SK-N-MC (cell line): ENCODE measurements at regions not wholly inside any gene's neighbourhood (a gene's known extent, or its start where the extent isn't known, plus 50 kb on each side); places are given as distances from the start of the nearest gene placed in this dataset.
"Not testable (repeated sequence)": the region's sequence is repeated elsewhere in the genome, so short reads cannot be mapped to it uniquely, and the experiment has no call there.

Experiments
- DNase-seq: peaks from one replicate; pipeline ENCODE4 v3.0.0-alpha.2; 2011; ENCODE audit warnings: low read depth, low spot score
- H3K27ac ChIP-seq: fragments of 200-600 bp; sonication (generic); 2 replicates; pipeline ENCODE4 v1.5.1; 2016; ENCODE audit warnings: mixed run types
- H3K36me3 ChIP-seq: fragments of 200-600 bp; sonication (generic); 2 replicates; pipeline ENCODE4 v1.6.1; 2017; ENCODE audit warnings: antibody characterized with exemption, low read length, mixed read lengths; ENCODE audit not compliant: insufficient read depth
- H3K4me3 ChIP-seq: fragments of 200-600 bp; sonication (generic); 2 replicates; pipeline ENCODE4 v1.5.1; 2016
- H3K9ac ChIP-seq: fragments of 200-600 bp; sonication (generic); 2 replicates; pipeline ENCODE4 v1.8.0; 2017; ENCODE audit warnings: mixed run types, mixed read lengths; ENCODE audit not compliant: insufficient read length
- H3K9me3 ChIP-seq: fragments of 200-600 bp; sonication (generic); 2 replicates; pipeline ENCODE4 v1.6.1; 2017; ENCODE audit warnings: low read depth, mild to moderate bottlenecking, antibody characterized with exemption, low read length, moderate library complexity, mixed read lengths
- EZH2 ChIP-seq: fragments of 200-600 bp; sonication (generic); IDR thresholded peaks from one replicate; pipeline ENCODE4 v1.6.1; 2017; ENCODE audit warnings: antibody characterized with exemption
- FOXP2 ChIP-seq: optimal IDR thresholded peaks from 2 replicates; pipeline ENCODE3; 2011; ENCODE audit warnings: mild to moderate bottlenecking, moderate library complexity; ENCODE audit not compliant: insufficient read depth; ENCODE audit errors: extremely low read length, control extremely low read depth
- POLR2AphosphoS5 ChIP-seq: IDR thresholded peaks from 2 replicates; pipeline ENCODE4 v1.6.1; 2012; ENCODE audit warnings: mild to moderate bottlenecking, low read depth, low read length, borderline replicate concordance

DNA sequence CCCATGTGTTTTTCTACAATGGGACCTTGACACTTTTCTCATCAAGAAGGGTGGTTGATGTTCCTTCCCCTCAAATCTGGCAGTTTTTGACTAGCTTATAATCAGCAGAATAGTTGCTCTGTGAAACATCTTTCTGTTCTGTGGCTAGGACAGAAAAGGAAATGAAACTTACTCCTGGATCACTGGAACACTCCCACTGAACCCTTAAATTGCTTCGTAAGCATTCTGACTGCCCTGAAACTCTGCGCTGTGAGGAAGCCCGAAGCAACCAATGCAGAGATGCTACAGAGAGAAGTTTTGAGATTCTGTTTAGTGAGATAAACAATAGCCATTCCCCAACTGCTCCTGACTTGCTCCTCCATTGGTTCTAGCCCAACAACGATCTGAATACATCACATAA, 602.2 kb downstream of the CENPC start:
- no peak overlapping the region for H3K27ac ChIP-seq
- DNase-seq: no peak
- H3K4me3 ChIP-seq: no peak overlapping the region
- H3K9me3 ChIP-seq: no peaks in the 10 kb centered on the region
- H3K36me3 ChIP-seq: no peaks in the 10 kb centered on the region
- no peak for TF ChIP-seq FOXP2
- no peak for TF ChIP-seq POLR2AphosphoS5
- no peak for TF ChIP-seq EZH2
- H3K9ac ChIP-seq: no peak overlapping the region

DNA sequence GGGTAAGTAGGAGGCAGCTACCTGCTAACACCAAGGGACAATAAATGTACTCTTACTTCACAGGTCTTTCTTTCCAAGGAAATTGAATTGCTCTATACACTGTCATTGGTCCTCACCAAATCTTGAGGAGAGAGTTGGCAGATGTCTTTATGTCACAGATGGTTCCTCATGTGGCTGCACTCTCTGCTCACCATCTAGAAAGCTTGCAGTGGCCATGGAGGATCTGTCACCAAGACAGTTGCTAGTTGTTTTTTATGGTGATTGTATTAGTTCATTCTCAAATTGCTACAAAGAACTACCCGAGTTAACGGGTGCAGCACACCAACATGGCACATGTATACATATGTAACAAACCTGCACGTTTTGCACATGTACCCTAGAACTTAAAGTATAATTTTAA, 613.3 kb downstream of the CENPC start:
- H3K9ac ChIP-seq, H3K9me3 ChIP-seq, H3K36me3 ChIP-seq, H3K4me3 ChIP-seq, H3K27ac ChIP-seq, DNase-seq: not testable (repeated sequence)

DNA sequence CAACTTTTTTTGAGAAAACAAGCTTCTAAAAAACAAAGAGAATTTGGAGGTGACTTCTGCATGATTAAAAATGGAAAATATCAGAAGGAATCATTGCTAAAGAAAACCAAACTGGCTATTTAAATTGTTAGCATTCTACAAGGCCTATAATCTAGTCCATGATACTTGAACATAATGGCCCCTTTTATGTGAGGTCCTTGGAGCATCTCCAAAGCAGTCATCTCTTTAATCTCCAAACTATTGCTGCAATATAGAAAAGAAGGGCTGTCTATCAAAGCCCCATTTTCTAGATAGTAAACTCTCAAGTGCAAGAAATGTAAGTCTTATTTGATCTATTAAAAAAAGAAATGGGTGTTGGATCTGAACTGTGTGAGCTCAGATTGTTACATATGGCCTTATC, 615.1 kb downstream of the CENPC start:
- Histone ChIP-seq H3K4me3 (no peak overlapping the region), H3K9ac (no peak overlapping the region), H3K27ac (no peak overlapping the region), H3K9me3 (no peaks in the 10 kb centered on the region), H3K36me3 (no peaks in the 10 kb centered on the region)
- TF ChIP-seq EZH2 (no peak), POLR2AphosphoS5 (no peak), FOXP2 (no peak)
- DNase-seq: no peak

DNA sequence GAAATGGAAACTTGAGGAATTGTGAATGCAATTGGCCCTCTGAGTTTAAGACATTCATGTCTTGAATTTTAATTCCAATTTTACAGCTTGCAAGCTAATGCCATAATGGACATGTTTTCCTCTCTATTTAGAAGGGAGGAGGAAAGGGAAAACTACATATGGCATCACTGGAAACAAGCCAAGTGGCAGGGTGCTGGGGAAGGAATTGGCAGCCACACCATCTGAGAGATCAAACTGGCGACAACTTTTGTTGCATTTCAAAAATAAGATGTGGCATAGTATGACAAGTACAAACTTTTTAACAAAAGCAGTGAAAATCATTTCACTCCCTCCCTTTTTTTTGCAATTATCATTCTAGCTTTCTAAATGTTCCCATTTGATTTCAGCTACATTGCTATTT, 615.6 kb downstream of the CENPC start:
- no peaks in the 10 kb centered on the region for H3K36me3 ChIP-seq
- no peaks in the 10 kb centered on the region for H3K9me3 ChIP-seq
- DNase-seq: no peak
- no peak overlapping the region for H3K9ac ChIP-seq
- H3K27ac ChIP-seq: no peak overlapping the region
- no peak overlapping the region for H3K4me3 ChIP-seq
- no peak for TF ChIP-seq EZH2
- no peak for TF ChIP-seq FOXP2
- TF ChIP-seq POLR2AphosphoS5: no peak

DNA sequence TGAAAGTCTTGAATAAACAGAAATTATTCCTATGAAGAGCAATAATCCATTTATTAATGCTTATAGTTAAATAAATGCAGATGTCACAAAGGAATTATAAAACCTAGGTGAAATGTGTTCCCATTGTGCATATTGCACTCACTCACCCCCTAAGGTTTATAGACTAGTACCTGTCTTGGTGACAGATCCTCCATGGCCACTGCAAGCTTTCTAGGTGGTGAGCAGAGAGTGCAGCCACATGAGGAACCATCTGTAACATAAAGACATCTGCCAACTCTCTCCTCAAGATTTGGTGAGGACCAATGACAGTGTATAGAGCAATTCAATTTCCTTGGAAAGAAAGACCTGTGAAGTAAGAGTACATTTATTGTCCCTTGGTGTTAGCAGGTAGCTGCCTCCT, 616.4 kb downstream of the CENPC start:
- not testable (repeated sequence) for H3K36me3 ChIP-seq, H3K9ac ChIP-seq, H3K27ac ChIP-seq, H3K4me3 ChIP-seq, H3K9me3 ChIP-seq, DNase-seq

DNA sequence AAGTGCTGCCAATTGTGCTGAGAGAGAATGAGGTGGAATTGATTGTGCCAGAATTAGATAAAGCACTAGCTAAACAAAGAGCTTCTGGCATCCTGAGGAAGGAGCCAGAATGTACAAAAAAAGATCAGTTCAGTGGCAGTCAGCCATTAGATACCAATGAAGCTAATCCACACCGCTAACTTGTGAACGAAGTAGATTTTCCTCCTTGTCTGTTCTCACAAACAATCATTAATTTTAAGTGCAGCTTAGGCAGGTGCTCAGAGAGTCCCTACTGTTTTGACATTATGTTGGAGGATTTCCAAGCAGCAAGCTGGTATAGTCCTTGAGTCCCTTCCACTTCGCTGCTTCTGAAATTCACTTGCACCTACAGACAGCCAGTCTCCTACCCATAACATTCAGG, 617.4 kb downstream of the CENPC start:
- no peak for TF ChIP-seq POLR2AphosphoS5
- Histone ChIP-seq H3K27ac (no peak overlapping the region), H3K36me3 (no peaks in the 10 kb centered on the region), H3K9me3 (no peaks in the 10 kb centered on the region), H3K4me3 (no peak overlapping the region), H3K9ac (no peak overlapping the region)
- no peak for DNase-seq

DNA sequence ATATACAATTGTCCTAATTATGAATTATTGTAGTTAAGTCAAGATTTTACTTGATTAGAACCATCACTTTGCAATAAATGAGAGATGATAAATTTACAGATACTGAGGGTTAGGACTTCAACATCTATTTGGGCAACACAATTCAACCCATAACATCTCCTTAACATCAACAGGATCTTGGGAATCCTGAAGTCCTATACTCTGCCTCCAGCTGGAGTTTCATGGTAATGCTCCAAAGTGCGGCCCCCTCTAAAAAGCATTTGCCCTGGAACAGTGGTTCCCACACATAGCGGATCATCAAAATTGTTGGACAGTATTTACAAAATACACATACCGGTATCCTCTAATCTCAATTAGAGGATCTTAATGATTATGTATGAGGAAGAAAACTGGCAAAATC, 618.6 kb downstream of the CENPC start:
- H3K36me3 ChIP-seq: no peaks in the 10 kb centered on the region
- TF ChIP-seq FOXP2: no peak
- no peak overlapping the region for H3K27ac ChIP-seq
- H3K4me3 ChIP-seq: no peak overlapping the region
- H3K9ac ChIP-seq: no peak overlapping the region
- no peaks in the 10 kb centered on the region for H3K9me3 ChIP-seq
- no peak for DNase-seq

DNA sequence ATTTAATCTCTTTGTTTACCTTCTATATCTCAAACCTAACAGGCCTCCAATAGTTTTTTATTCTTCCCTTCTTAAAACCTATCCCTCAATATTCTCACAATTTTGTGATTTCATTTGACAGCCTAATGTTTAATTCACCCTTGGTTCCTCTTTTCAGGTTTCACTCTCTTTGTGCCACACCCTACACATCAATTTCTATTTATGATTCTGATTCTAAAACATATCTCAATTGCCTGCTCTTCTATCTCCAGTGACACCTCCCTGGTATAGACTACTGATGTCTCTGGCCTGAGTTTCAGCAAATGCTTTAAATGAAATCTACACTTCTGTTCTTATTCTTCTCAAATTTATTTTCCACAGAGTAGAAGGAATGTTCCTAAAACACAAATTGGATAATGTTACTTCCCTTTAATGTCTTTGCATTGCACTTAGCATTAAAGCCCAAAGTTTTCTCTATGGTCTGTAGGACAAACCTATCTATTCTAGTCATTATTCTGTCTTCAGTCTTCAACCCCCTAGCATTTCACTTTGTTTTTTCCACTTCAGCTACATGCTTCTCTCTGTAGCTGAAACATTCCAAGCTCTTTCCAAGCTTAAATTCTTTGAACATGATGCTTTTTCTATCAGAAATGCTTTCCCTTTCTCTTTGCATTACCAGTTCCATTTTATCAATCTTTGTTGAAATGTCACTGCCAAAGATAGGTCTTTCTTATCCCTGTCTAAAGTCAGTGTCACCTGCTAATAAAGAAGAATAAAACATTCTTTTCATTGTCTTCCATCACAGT, 622.0 kb downstream of the CENPC start:
- no peak for TF ChIP-seq POLR2AphosphoS5
- TF ChIP-seq EZH2: no peak
- TF ChIP-seq FOXP2: no peak
- no peak overlapping the region for H3K4me3 ChIP-seq
- no peak overlapping the region for H3K27ac ChIP-seq
- DNase-seq: no peak
- H3K9ac ChIP-seq: no peak overlapping the region
- H3K36me3 ChIP-seq: no peaks in the 10 kb centered on the region
- no peaks in the 10 kb centered on the region for H3K9me3 ChIP-seq

DNA sequence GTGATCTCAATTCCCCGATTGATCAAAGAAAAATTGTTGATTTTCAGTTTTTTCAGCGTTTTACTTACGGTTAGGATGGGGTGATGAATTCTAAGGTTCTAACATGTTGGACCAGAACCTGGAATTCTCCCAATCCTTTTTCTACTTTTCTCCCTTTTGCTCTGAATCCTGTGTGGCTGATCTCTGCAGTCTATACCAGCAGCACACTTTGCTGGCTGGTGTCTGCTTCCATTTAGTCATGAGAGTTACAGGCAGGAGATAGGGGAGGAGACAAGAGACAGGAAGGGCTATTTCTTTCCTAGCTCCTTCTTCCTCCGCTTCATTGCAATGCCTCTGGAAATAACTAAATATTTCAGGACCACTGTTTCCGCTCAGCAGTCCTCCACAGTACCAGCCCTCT, 623.9 kb downstream of the CENPC start:
- Histone ChIP-seq H3K4me3 (no peak overlapping the region), H3K27ac (no peak overlapping the region), H3K9ac (no peak overlapping the region), H3K36me3 (no peaks in the 10 kb centered on the region), H3K9me3 (no peaks in the 10 kb centered on the region)
- TF ChIP-seq EZH2: no peak
- TF ChIP-seq FOXP2: no peak
- no peak for TF ChIP-seq POLR2AphosphoS5
- DNase-seq: no peak
